ENCODE measurements at regions not wholly inside any gene's neighbourhood (a gene's known extent, or its start where the extent isn't known, plus 50 kb on each side); places are given as distances from the start of the nearest gene placed in this dataset.

DNA sequence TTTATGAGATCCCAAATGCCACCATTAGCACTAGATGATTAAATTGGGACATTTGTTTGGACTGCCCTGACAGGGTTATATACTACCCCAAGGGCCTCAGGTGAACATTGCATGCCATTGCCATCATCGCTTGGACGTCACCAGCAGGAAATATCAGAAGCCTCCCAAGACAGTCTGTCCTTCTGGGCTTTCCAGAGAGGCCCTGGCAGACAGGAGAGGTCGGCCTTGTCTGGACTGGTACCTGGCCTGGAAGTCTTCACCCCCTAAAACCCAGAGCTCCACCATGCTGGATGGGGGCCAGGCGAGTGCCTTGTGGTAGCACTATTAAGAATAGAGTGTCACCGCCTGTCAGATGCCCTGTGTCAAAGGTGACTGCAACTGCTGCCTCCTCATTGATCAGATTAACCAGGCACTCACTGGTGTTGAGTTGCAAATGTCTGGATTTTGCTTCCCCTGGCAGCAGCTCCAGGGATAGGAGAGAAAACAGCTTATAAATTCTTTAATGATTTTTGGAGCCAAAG, 324.1 kb upstream of the RASGRP1 start:
- Histone ChIP-seq H4K20me1 (ENCODE audit: insufficient read depth) (no peaks in the 10 kb centered on the region), H2AFZ (no peak overlapping the region), H3K4me3 (no peak overlapping the region), H3K27ac (no peak overlapping the region), H3K9me2 (ENCODE audit: insufficient read depth) (no peaks in the 10 kb centered on the region), H3K9me3 (ENCODE audit: low read depth) (no peaks in the 10 kb centered on the region), H3K36me3 (ENCODE audit: low read depth) (no peaks in the 10 kb centered on the region), H3K4me1 (ENCODE audit: insufficient read depth) (peaks cover 46% of the 10 kb centered on the region), H3K9ac (no peak overlapping the region), H3K4me2 (ENCODE audit: unreplicated experiment) (no peak overlapping the region), H3K27me3 (replicated peaks; ENCODE audit: insufficient read depth) (no peaks in the 10 kb centered on the region), H3F3A (ENCODE audit: insufficient read depth) (peaks cover 74% of the 10 kb centered on the region), H3K79me2 (ENCODE audit: insufficient read depth) (no peaks in the 10 kb centered on the region)
- in situ Hi-C loops (cut with MboI): no loop called here
- 93 to 95% methylated on average over 5 of the region's 5 CpGs for WGBS, 2 experiments (ENCODE audit: low coverage in 1 of 2, low lambda C conversion rate in 2 of 2, missing lambda C conversion rate in 2 of 2)
- DNase-seq: no peak
- no peak for TF ChIP-seq EZH2phosphoT487 (IDR thresholded peaks at IDR 0.05; ENCODE audit: insufficient read depth, low read depth)
- TF ChIP-seq EZH2 (IDR thresholded peaks at IDR 0.05; ENCODE audit: insufficient read depth, poor library complexity, severe bottlenecking): no peak

DNA sequence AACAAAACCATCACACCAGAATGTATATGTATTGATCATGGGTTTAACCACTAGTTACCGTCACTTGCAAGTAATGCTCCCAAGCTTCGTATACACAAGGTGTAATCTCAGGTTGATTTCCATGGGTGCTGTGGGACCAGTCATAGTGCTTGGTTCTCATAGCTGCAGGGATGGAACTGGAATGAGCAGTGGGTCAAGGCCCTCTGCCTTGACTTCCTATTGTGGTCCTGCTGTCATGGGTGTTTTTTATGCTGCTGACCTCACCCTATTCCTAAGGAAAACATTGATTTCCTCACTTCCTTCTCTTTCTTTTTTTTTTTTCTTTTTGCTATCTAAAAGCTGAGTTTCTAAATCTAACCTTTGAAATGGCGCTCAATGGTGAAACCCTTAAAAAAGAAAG, 325.6 kb upstream of the RASGRP1 start:
- H3K27ac ChIP-seq: no peak overlapping the region

DNA sequence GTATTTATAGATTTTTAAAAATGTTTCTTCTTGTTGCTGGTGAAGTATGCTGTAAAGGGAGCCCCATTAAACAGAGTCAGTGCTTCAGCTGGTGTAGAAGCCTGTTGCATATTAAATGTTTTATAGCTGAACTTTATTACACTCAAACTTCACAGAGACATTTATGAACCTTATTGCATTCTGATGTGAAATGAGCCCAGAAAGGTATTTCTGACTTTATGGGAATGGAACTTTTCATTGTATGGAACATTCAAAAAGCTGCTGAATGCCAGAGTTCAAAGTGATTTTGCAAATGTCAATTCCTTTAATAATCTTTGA, 329.3 kb upstream of the RASGRP1 start:
- Histone ChIP-seq H3K4me3 (no peak overlapping the region), H3K9ac (peak overlapping the region; percentile 53)

More for the DNA sequence above, 325.6 kb upstream of the RASGRP1 start:
- Histone ChIP-seq H3K4me1 (ENCODE audit: insufficient read depth) (peaks cover 47% of the 10 kb centered on the region), H3K27me3 (replicated peaks; ENCODE audit: insufficient read depth) (no peaks in the 10 kb centered on the region), H3K9me2 (ENCODE audit: insufficient read depth) (no peaks in the 10 kb centered on the region), H3K4me2 (ENCODE audit: unreplicated experiment) (no peak overlapping the region), H3K9ac (no peak overlapping the region), H3K4me3 (no peak overlapping the region), H3K36me3 (ENCODE audit: low read depth) (no peaks in the 10 kb centered on the region), H3F3A (ENCODE audit: insufficient read depth) (peaks cover 74% of the 10 kb centered on the region), H4K20me1 (ENCODE audit: insufficient read depth) (no peaks in the 10 kb centered on the region), H2AFZ (no peak overlapping the region), H3K9me3 (ENCODE audit: low read depth) (no peaks in the 10 kb centered on the region), H3K79me2 (ENCODE audit: insufficient read depth) (no peaks in the 10 kb centered on the region)
- TF ChIP-seq EZH2 (IDR thresholded peaks at IDR 0.05; ENCODE audit: insufficient read depth, poor library complexity, severe bottlenecking): no peak
- TF ChIP-seq EZH2phosphoT487 (IDR thresholded peaks at IDR 0.05; ENCODE audit: insufficient read depth, low read depth): no peak
- in situ Hi-C loops (cut with MboI): no loop called here
- DNase-seq: no peak
- WGBS, 2 experiments (ENCODE audit: low coverage in 1 of 2, low lambda C conversion rate in 2 of 2, missing lambda C conversion rate in 2 of 2): 94 to 95% methylated on average over 3 of the region's 3 CpGs

DNA sequence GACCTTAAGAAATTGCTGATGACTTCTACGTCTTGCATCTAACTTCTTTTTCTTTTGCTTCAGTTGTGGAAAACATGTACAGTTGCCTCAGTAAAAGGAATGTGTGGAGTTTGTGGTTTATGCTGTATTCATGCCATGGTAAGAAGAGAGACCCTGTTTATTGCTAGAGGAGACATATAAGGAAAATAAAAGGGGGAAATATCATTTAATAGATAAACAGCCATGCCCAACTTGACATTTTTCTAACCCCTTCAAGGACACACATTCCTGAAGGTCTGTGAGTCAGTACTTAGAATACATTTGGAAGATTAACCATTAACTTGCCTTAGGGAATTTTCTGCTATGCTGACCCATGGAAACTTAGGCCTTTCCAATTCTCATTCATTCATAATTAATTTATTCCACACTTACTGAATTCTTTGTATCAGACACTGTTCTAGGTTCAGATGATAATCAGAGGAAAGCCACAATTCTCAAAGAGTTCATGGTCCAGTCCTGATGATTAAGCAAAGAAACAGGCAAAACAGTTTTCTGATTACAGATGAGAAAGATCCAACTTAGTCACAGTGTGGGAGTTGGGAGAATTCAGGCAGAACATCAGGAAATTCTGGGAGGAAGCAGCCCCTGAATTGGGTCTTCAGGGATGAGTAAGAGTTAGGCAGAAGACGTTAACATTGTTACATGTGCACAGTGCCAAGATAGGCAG, 329.8 kb upstream of the RASGRP1 start:
- peak; percentile 87 for DNase-seq
- peaks cover 72% of the 10 kb centered on the region for H3F3A ChIP-seq (ENCODE audit: insufficient read depth)
- in situ Hi-C loops (cut with MboI): no loop called here
- H3K27me3 ChIP-seq (replicated peaks; ENCODE audit: insufficient read depth): no peaks in the 10 kb centered on the region
- no peak overlapping the region for H2AFZ ChIP-seq
- no peaks in the 10 kb centered on the region for H4K20me1 ChIP-seq (ENCODE audit: insufficient read depth)
- peak overlapping the region; percentile 31 for H3K4me2 ChIP-seq (ENCODE audit: unreplicated experiment)
- H3K9ac ChIP-seq: peak overlapping the region; percentile 53
- H3K4me3 ChIP-seq: no peak overlapping the region
- H3K9me2 ChIP-seq (ENCODE audit: insufficient read depth): no peaks in the 10 kb centered on the region
- peaks cover 50% of the 10 kb centered on the region for H3K4me1 ChIP-seq (ENCODE audit: insufficient read depth)
- H3K9me3 ChIP-seq (ENCODE audit: low read depth): no peaks in the 10 kb centered on the region
- H3K79me2 ChIP-seq (ENCODE audit: insufficient read depth): no peaks in the 10 kb centered on the region
- no peak for TF ChIP-seq EZH2phosphoT487 (IDR thresholded peaks at IDR 0.05; ENCODE audit: insufficient read depth, low read depth)
- no peak for TF ChIP-seq EZH2 (IDR thresholded peaks at IDR 0.05; ENCODE audit: insufficient read depth, poor library complexity, severe bottlenecking)
- peak overlapping the region; percentile 85 for H3K27ac ChIP-seq
- no peaks in the 10 kb centered on the region for H3K36me3 ChIP-seq (ENCODE audit: low read depth)
- WGBS, 2 experiments (ENCODE audit: low coverage in 1 of 2, low lambda C conversion rate in 2 of 2, missing lambda C conversion rate in 2 of 2): 0% methylated on average over 2 of the region's 2 CpGs

More for the DNA sequence above, 329.3 kb upstream of the RASGRP1 start:
- peak overlapping the region; percentile 85 for H3K27ac ChIP-seq
- no peaks in the 10 kb centered on the region for H3K9me3 ChIP-seq (ENCODE audit: low read depth)
- H3K4me2 ChIP-seq (ENCODE audit: unreplicated experiment): peak overlapping the region; percentile 31
- no peaks in the 10 kb centered on the region for H3K79me2 ChIP-seq (ENCODE audit: insufficient read depth)
- TF ChIP-seq EZH2phosphoT487 (IDR thresholded peaks at IDR 0.05; ENCODE audit: insufficient read depth, low read depth): no peak
- TF ChIP-seq EZH2 (IDR thresholded peaks at IDR 0.05; ENCODE audit: insufficient read depth, poor library complexity, severe bottlenecking): no peak
- H3K36me3 ChIP-seq (ENCODE audit: low read depth): no peaks in the 10 kb centered on the region
- H3K27me3 ChIP-seq (replicated peaks; ENCODE audit: insufficient read depth): no peaks in the 10 kb centered on the region
- DNase-seq: no peak
- no peaks in the 10 kb centered on the region for H4K20me1 ChIP-seq (ENCODE audit: insufficient read depth)
- H3F3A ChIP-seq (ENCODE audit: insufficient read depth): peaks cover 66% of the 10 kb centered on the region
- in situ Hi-C loops (cut with MboI): no loop called here
- H2AFZ ChIP-seq: no peak overlapping the region
- no peaks in the 10 kb centered on the region for H3K9me2 ChIP-seq (ENCODE audit: insufficient read depth)
- H3K4me1 ChIP-seq (ENCODE audit: insufficient read depth): peaks cover 45% of the 10 kb centered on the region
